ENCODE measurements at regions not wholly inside any gene's neighbourhood (a gene's known extent, or its start where the extent isn't known, plus 50 kb on each side); places are given as distances from the start of the nearest gene placed in this dataset.

- no peaks in the 10 kb centered on the region for H3K27me3 ChIP-seq
- TF ChIP-seq EZH2phosphoT487 (IDR thresholded peaks at IDR 0.05; ENCODE audit: low read depth, severe bottlenecking, unreplicated experiment) (no peak), CTCF (IDR thresholded peaks at IDR 0.05; ENCODE audit: poor library complexity) (peak; percentile 8)
- H3K4me2 ChIP-seq, result no peak overlapping the region
- H3K9me2 ChIP-seq (replicated peaks; ENCODE audit: insufficient read depth), result no peaks in the 10 kb centered on the region
- no peaks in the 10 kb centered on the region for H4K20me1 ChIP-seq (ENCODE audit: insufficient read depth, poor library complexity, severe bottlenecking)
- WGBS (ENCODE audit: low lambda C conversion rate, missing lambda C conversion rate), result 91% methylated on average over 2 of the region's 2 CpGs
- H3K27ac ChIP-seq, result no peak overlapping the region
- H2AFZ ChIP-seq, result no peak overlapping the region
- no peak overlapping the region for H3K4me3 ChIP-seq
- H3K4me1 ChIP-seq (ENCODE audit: insufficient read depth), result no peaks in the 10 kb centered on the region
- DNase-seq (ENCODE audit: low spot score), result peak; percentile 4
- H3K9me3 ChIP-seq (ENCODE audit: low read depth), result no peaks in the 10 kb centered on the region
- H3K36me3 ChIP-seq (replicated peaks; ENCODE audit: insufficient read depth, low read depth), result no peaks in the 10 kb centered on the region
- no peaks in the 10 kb centered on the region for H3K79me2 ChIP-seq
These were observed 1777.1 kb downstream of the OTOL1 start for GRCh38 chr3:163273694-163274093.

GRCh38 chr3:163266731-163267130 is 1770.1 kb downstream of the OTOL1 start:
- no peak for DNase-seq (ENCODE audit: low spot score)
- no peak overlapping the region for H3K4me3 ChIP-seq
- no peaks in the 10 kb centered on the region for H3K4me1 ChIP-seq (ENCODE audit: insufficient read depth)
- H4K20me1 ChIP-seq (ENCODE audit: insufficient read depth, poor library complexity, severe bottlenecking), result no peaks in the 10 kb centered on the region
- H3K9me2 ChIP-seq (replicated peaks; ENCODE audit: insufficient read depth), result no peaks in the 10 kb centered on the region
- H3K27ac ChIP-seq, result no peak overlapping the region
- no peak for TF ChIP-seq EZH2phosphoT487 (IDR thresholded peaks at IDR 0.05; ENCODE audit: low read depth, severe bottlenecking, unreplicated experiment)
- no peak overlapping the region for H3K4me2 ChIP-seq
- no peaks in the 10 kb centered on the region for H3K36me3 ChIP-seq (replicated peaks; ENCODE audit: insufficient read depth, low read depth)
- H3K27me3 ChIP-seq, result no peaks in the 10 kb centered on the region
- H2AFZ ChIP-seq, result no peak overlapping the region
- no peaks in the 10 kb centered on the region for H3K9me3 ChIP-seq (ENCODE audit: low read depth)
- no peaks in the 10 kb centered on the region for H3K79me2 ChIP-seq

GRCh38 chr3:163261618-163262017 is 1765.0 kb downstream of the OTOL1 start:
- Histone ChIP-seq H2AFZ (no peak overlapping the region), H3K9me3 (ENCODE audit: low read depth) (no peaks in the 10 kb centered on the region), H3K27ac (no peak overlapping the region)

GRCh38 chr3:163261056-163261455 is 1764.4 kb downstream of the OTOL1 start:
- Histone ChIP-seq H3K4me3 (no peak overlapping the region), H3K4me2 (no peak overlapping the region), H3K27ac (no peak overlapping the region), H4K20me1 (ENCODE audit: insufficient read depth, poor library complexity, severe bottlenecking) (no peaks in the 10 kb centered on the region), H3K9me3 (ENCODE audit: low read depth) (no peaks in the 10 kb centered on the region), H3K27me3 (no peaks in the 10 kb centered on the region), H3K4me1 (ENCODE audit: insufficient read depth) (no peaks in the 10 kb centered on the region), H2AFZ (no peak overlapping the region), H3K9me2 (replicated peaks; ENCODE audit: insufficient read depth) (no peaks in the 10 kb centered on the region), H3K79me2 (no peaks in the 10 kb centered on the region), H3K36me3 (replicated peaks; ENCODE audit: insufficient read depth, low read depth) (no peaks in the 10 kb centered on the region)
- TF ChIP-seq EZH2phosphoT487 (IDR thresholded peaks at IDR 0.05; ENCODE audit: low read depth, severe bottlenecking, unreplicated experiment) (no peak), CTCF (IDR thresholded peaks at IDR 0.05; ENCODE audit: poor library complexity) (no peak), EZH2 (IDR thresholded peaks at IDR 0.05; ENCODE audit: borderline replicate concordance) (no peak)
- DNase-seq (ENCODE audit: low spot score), result no peak
- WGBS (ENCODE audit: low lambda C conversion rate, missing lambda C conversion rate), result 75% methylated on average over 2 of the region's 2 CpGs

More at GRCh38 chr3:163261618-163262017, 1765.0 kb downstream of the OTOL1 start:
- H3K27me3 ChIP-seq, result no peaks in the 10 kb centered on the region
- H3K79me2 ChIP-seq, result no peaks in the 10 kb centered on the region
- no peaks in the 10 kb centered on the region for H4K20me1 ChIP-seq (ENCODE audit: insufficient read depth, poor library complexity, severe bottlenecking)
- H3K9me2 ChIP-seq (replicated peaks; ENCODE audit: insufficient read depth), result no peaks in the 10 kb centered on the region
- no peak overlapping the region for H3K4me3 ChIP-seq
- no peaks in the 10 kb centered on the region for H3K4me1 ChIP-seq (ENCODE audit: insufficient read depth)
- no peak overlapping the region for H3K4me2 ChIP-seq
- DNase-seq (ENCODE audit: low spot score), result no peak
- TF ChIP-seq EZH2 (IDR thresholded peaks at IDR 0.05; ENCODE audit: borderline replicate concordance) (no peak), CTCF (IDR thresholded peaks at IDR 0.05; ENCODE audit: poor library complexity) (no peak), EZH2phosphoT487 (IDR thresholded peaks at IDR 0.05; ENCODE audit: low read depth, severe bottlenecking, unreplicated experiment) (no peak)
- H3K36me3 ChIP-seq (replicated peaks; ENCODE audit: insufficient read depth, low read depth), result no peaks in the 10 kb centered on the region

All from hepatocyte (in vitro differentiated cells).